ENCODE measurements at regions not wholly inside any gene's neighbourhood (a gene's known extent, or its start where the extent isn't known, plus 50 kb on each side); places are given as distances from the start of the nearest gene placed in this dataset.

GRCh38 chr22:47333625-47334024 is 571.2 kb downstream of the TBC1D22A start:
- H3K9me2 ChIP-seq (replicated peaks; ENCODE audit: insufficient read depth, low read length): no peaks in the 10 kb centered on the region
- H2AFZ ChIP-seq (ENCODE audit: low read length): peak overlapping the region; percentile 38
- TF ChIP-seq, protein P1, sequence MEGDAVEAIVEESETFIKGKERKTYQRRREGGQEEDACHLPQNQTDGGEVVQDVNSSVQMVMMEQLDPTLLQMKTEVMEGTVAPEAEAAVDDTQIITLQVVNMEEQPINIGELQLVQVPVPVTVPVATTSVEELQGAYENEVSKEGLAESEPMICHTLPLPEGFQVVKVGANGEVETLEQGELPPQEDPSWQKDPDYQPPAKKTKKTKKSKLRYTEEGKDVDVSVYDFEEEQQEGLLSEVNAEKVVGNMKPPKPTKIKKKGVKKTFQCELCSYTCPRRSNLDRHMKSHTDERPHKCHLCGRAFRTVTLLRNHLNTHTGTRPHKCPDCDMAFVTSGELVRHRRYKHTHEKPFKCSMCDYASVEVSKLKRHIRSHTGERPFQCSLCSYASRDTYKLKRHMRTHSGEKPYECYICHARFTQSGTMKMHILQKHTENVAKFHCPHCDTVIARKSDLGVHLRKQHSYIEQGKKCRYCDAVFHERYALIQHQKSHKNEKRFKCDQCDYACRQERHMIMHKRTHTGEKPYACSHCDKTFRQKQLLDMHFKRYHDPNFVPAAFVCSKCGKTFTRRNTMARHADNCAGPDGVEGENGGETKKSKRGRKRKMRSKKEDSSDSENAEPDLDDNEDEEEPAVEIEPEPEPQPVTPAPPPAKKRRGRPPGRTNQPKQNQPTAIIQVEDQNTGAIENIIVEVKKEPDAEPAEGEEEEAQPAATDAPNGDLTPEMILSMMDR (IDR thresholded peaks at IDR 0.05; ENCODE audit: low read length): no peak
- TF ChIP-seq EZH2 (optimal IDR thresholded peaks at IDR 0.05; ENCODE audit: low read depth, low read length): no peak
- TF ChIP-seq EZH2phosphoT487 (IDR thresholded peaks at IDR 0.05; ENCODE audit: low read length): no peak
- H3K9me3 ChIP-seq (replicated peaks; ENCODE audit: insufficient read depth, low read length): no peaks in the 10 kb centered on the region
- H3K9ac ChIP-seq (ENCODE audit: low read length): no peak overlapping the region
- no peaks in the 10 kb centered on the region for H3K36me3 ChIP-seq (replicated peaks; ENCODE audit: insufficient read depth, low read length)
- H4K20me1 ChIP-seq (ENCODE audit: insufficient read depth, low read length): no peaks in the 10 kb centered on the region
- no peaks in the 10 kb centered on the region for H3K27me3 ChIP-seq (replicated peaks; ENCODE audit: insufficient read depth, low read length)
- peaks cover 11% of the 10 kb centered on the region for H3K4me1 ChIP-seq (ENCODE audit: low read length)
- H3K4me3 ChIP-seq (ENCODE audit: low read length): no peak overlapping the region
- no peaks in the 10 kb centered on the region for H3F3A ChIP-seq (ENCODE audit: insufficient read depth, low read length)
- peak; percentile 27 for DNase-seq
- H3K4me2 ChIP-seq (ENCODE audit: low read depth, low read length): no peak overlapping the region
- no peak overlapping the region for H3K27ac ChIP-seq (ENCODE audit: low read length)
- no peaks in the 10 kb centered on the region for H3K79me2 ChIP-seq (ENCODE audit: low read length)

GRCh38 chr22:47332246-47332980 is 570.0 kb downstream of the TBC1D22A start:
- no peaks in the 10 kb centered on the region for H3K9me2 ChIP-seq (replicated peaks; ENCODE audit: insufficient read depth, low read length)
- H3K79me2 ChIP-seq (ENCODE audit: low read length): no peaks in the 10 kb centered on the region
- H3K4me1 ChIP-seq (ENCODE audit: low read length): peaks cover 11% of the 10 kb centered on the region
- H4K20me1 ChIP-seq (ENCODE audit: insufficient read depth, low read length): no peaks in the 10 kb centered on the region
- H3K9ac ChIP-seq (ENCODE audit: low read length): no peak overlapping the region
- no peaks in the 10 kb centered on the region for H3K9me3 ChIP-seq (replicated peaks; ENCODE audit: insufficient read depth, low read length)
- H2AFZ ChIP-seq (ENCODE audit: low read length): no peak overlapping the region
- no peaks in the 10 kb centered on the region for H3F3A ChIP-seq (ENCODE audit: insufficient read depth, low read length)
- DNase-seq: no peak
- H3K4me2 ChIP-seq (ENCODE audit: low read depth, low read length): no peak overlapping the region
- H3K4me3 ChIP-seq (ENCODE audit: low read length): no peak overlapping the region
- TF ChIP-seq EZH2phosphoT487 (IDR thresholded peaks at IDR 0.05; ENCODE audit: low read length) (no peak), EZH2 (optimal IDR thresholded peaks at IDR 0.05; ENCODE audit: low read depth, low read length) (no peak)
- TF ChIP-seq, protein P1 (IDR thresholded peaks at IDR 0.05; ENCODE audit: low read length): no peak
- H3K27ac ChIP-seq (ENCODE audit: low read length): no peak overlapping the region
- no peaks in the 10 kb centered on the region for H3K27me3 ChIP-seq (replicated peaks; ENCODE audit: insufficient read depth, low read length)
- H3K36me3 ChIP-seq (replicated peaks; ENCODE audit: insufficient read depth, low read length): no peaks in the 10 kb centered on the region

GRCh38 chr22:47331750-47332149 is 569.3 kb downstream of the TBC1D22A start:
- Histone ChIP-seq H3K9ac (ENCODE audit: low read length) (no peak overlapping the region), H3K79me2 (ENCODE audit: low read length) (no peaks in the 10 kb centered on the region), H3K4me3 (ENCODE audit: low read length) (no peak overlapping the region), H3F3A (ENCODE audit: insufficient read depth, low read length) (no peaks in the 10 kb centered on the region), H3K27ac (ENCODE audit: low read length) (no peak overlapping the region), H3K36me3 (replicated peaks; ENCODE audit: insufficient read depth, low read length) (no peaks in the 10 kb centered on the region), H3K9me3 (replicated peaks; ENCODE audit: insufficient read depth, low read length) (no peaks in the 10 kb centered on the region), H2AFZ (ENCODE audit: low read length) (no peak overlapping the region), H3K4me1 (ENCODE audit: low read length) (peaks cover 8% of the 10 kb centered on the region), H3K9me2 (replicated peaks; ENCODE audit: insufficient read depth, low read length) (no peaks in the 10 kb centered on the region), H4K20me1 (ENCODE audit: insufficient read depth, low read length) (no peaks in the 10 kb centered on the region), H3K27me3 (replicated peaks; ENCODE audit: insufficient read depth, low read length) (no peaks in the 10 kb centered on the region), H3K4me2 (ENCODE audit: low read depth, low read length) (no peak overlapping the region)
- TF ChIP-seq, protein P1 (IDR thresholded peaks at IDR 0.05; ENCODE audit: low read length): no peak
- TF ChIP-seq EZH2phosphoT487 (IDR thresholded peaks at IDR 0.05; ENCODE audit: low read length) (no peak), EZH2 (optimal IDR thresholded peaks at IDR 0.05; ENCODE audit: low read depth, low read length) (no peak)
- no peak for DNase-seq

All from MM.1S (cell line).